Muscle layer of duodenum (tissue), 2 donors: ENCODE measurements at regions not wholly inside any gene's neighbourhood (a gene's known extent, or its start where the extent isn't known, plus 50 kb on each side); places are given as distances from the start of the nearest gene placed in this dataset.

Experiments used
- H3K27ac ChIP-seq: one replicate; pipeline ENCODE4 v1.7.0; 2013; ENCODE audit warnings: mild to moderate bottlenecking, low read length
- H3K27me3 ChIP-seq: one replicate; pipeline ENCODE4 v1.7.0; 2013; ENCODE audit warnings: low read depth, mild to moderate bottlenecking, control low read depth, low read length
- H3K36me3 ChIP-seq, 2 donors: one replicate each; pipeline ENCODE4 v1.7.0; 2013; ENCODE audit warnings: low read length in 2 of 2, control low read depth in 1 of 2, mild to moderate bottlenecking in 1 of 2; ENCODE audit not compliant: insufficient read depth in 2 of 2, control insufficient read depth in 1 of 2
- H3K4me1 ChIP-seq, 2 donors: one replicate each; pipeline ENCODE4 v1.7.0; 2013; ENCODE audit warnings: low read length in 2 of 2, mild to moderate bottlenecking in 2 of 2, control low read depth in 1 of 2, moderate library complexity in 1 of 2; ENCODE audit not compliant: insufficient read depth in 2 of 2, control insufficient read depth in 1 of 2
- H3K4me3 ChIP-seq, 2 donors: one replicate each; pipeline ENCODE4 v1.7.0; 2013; ENCODE audit warnings: low read length in 2 of 2, low read depth in 1 of 2, mild to moderate bottlenecking in 1 of 2
- H3K9me3 ChIP-seq, 2 donors: one replicate each; pipeline ENCODE4 v1.7.0; 2013; ENCODE audit warnings: low read length in 2 of 2, control low read depth in 1 of 2, mild to moderate bottlenecking in 1 of 2; ENCODE audit not compliant: control insufficient read depth in 1 of 2
- donor health status: healthy.

DNA sequence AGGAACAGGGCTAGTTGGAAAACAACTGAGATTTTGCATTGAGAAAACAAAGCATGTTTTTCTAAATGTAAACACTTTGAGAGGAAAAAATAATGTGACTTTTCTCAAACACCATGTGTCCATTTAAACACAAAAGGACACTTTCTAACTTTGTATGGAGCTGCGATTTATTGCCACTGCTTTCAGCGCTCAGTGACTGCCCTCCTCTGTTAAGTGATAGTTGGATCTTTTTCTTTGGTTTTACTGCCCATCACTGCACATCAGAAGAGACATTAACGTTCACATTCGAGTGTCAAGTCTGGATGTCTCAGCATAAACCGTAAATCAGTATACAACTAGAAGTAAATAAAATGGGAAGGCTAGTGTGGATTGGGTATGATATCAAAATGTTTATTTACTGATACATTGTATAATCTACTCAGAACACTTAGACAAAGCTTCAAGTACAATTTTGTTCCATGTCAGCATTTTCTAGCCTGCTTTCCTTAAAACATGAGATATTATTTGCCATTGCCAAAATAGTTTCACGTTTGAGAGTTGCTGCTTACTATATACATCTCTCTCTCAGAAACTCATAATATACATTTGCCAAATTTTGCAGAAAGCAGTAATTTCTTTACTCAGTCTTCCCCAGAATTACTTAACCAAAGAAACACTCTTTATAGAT, 237.6 kb downstream of the IKZF2 start:
- Histone ChIP-seq H3K9me3 (no peaks in the 10 kb centered on the region), H3K27me3 (no peaks in the 10 kb centered on the region), H3K4me1 (no peaks in the 10 kb centered on the region), H3K36me3 (no peaks in the 10 kb centered on the region), H3K27ac (no peak overlapping the region), H3K4me3 (no peak overlapping the region)

DNA sequence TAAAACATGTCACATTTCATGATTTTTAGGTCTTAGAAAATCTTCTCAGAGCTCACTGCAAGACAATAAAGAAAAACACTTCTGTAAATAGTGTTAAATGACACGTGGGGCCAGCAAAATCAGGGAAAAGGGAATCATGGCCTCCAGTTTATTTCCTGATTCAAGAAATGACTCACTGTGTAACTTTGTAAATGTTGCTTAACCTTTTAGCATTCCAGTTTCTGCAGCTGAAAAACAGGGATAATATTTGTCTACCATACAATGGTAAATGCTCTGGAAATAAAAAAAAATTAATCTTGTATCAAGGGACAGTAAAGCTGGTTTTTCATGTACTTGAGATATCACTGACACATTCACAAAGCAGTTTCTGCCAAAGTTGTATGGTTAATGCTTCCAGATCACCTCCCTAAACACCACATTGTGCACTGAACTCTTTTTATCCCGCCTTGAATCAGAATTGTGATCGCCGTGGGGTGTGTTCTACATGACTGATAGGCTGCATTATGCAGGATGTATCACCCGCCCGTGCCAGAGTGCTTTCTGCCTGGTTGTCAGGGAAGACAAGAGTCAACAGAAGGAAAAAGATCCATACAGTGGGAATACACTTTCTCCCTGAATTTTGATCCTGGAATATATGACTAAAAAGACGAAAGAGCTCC, 238.8 kb downstream of the IKZF2 start:
- H3K36me3 ChIP-seq = no peaks in the 10 kb centered on the region
- no peaks in the 10 kb centered on the region for H3K27me3 ChIP-seq
- no peak overlapping the region for H3K4me3 ChIP-seq
- no peaks in the 10 kb centered on the region for H3K9me3 ChIP-seq
- H3K27ac ChIP-seq = no peak overlapping the region
- no peaks in the 10 kb centered on the region for H3K4me1 ChIP-seq

DNA sequence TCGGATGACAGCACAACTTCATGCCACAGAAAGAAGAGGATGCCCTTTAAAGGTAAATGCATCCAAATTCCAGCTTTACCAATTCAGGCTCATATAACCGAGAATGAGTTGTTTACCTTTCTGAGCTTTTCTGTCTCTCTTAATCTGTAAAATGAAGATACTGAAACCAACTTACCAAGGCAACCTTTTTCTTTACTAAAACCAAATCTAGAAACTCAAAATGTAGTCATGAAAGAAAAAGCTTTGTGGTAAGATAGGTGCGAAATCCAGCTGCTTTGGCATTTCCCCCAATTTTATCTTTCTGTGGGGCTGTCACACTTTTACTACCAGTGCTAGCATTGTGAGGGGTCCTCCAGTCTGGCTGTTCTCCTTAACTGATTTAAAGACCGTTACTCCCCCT, 240.4 kb downstream of the IKZF2 start:
- no peaks in the 10 kb centered on the region for H3K4me1 ChIP-seq
- H3K27ac ChIP-seq = no peak overlapping the region
- H3K4me3 ChIP-seq = no peak overlapping the region
- no peaks in the 10 kb centered on the region for H3K27me3 ChIP-seq
- no peaks in the 10 kb centered on the region for H3K36me3 ChIP-seq
- no peaks in the 10 kb centered on the region for H3K9me3 ChIP-seq

DNA sequence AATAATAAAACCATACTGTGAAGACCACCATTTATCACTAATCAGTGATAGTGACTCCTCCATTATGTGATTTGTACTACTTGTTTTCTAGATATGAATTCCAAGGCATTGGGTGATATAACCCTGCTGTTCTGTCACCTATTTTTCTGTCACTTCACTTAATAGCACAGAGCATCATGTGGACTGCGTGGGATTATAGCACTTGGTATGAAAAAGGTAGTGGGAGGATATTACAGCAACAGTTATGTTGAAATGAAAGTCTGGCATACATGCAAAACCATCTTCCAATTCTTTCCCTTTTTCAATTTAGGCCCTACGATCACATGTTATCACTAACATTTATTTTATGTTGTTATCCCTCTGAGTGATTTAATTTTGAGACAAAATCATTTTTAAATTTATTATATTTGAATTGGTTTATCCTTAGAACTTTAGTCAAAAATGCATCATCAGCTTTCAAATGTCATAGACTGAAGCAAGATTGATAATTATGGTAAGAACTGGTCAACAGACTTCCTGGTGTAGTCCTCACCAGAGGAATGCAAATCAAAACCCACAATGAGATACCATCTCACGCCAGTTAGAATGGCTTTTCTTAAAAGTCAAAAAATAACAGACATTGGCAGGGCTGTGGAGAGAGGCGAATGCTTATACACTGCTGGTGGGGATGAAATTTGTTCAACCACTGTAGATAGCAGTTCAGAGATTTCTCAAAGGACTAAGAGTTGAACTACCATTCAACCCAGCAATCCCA, 242.6 kb downstream of the IKZF2 start:
- H3K27ac ChIP-seq = no peak overlapping the region
- H3K4me1 ChIP-seq = no peaks in the 10 kb centered on the region
- no peaks in the 10 kb centered on the region for H3K36me3 ChIP-seq
- no peak overlapping the region for H3K4me3 ChIP-seq
- no peaks in the 10 kb centered on the region for H3K27me3 ChIP-seq
- H3K9me3 ChIP-seq = no peaks in the 10 kb centered on the region

DNA sequence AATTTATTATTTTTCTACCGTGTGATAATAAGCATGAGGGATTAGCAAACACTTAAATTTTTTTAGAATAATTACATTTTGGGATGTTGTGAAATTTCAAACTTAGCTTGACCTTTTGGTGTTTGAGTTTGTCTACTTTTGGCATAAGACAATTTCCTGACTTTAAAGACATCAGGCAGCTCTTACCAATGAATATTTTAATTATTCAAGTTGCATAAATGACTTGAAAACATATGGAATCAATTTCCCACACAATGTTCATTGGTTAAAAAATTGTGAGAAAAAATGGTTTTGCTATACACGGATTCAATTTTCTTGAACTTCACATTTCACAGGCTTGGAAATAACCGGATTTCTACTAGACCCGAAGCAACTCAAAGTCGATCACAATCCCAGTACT, 243.4 kb downstream of the IKZF2 start:
- Histone ChIP-seq H3K27me3 (no peaks in the 10 kb centered on the region), H3K4me3 (no peak overlapping the region), H3K27ac (no peak overlapping the region), H3K4me1 (no peaks in the 10 kb centered on the region), H3K36me3 (no peaks in the 10 kb centered on the region), H3K9me3 (no peaks in the 10 kb centered on the region)

DNA sequence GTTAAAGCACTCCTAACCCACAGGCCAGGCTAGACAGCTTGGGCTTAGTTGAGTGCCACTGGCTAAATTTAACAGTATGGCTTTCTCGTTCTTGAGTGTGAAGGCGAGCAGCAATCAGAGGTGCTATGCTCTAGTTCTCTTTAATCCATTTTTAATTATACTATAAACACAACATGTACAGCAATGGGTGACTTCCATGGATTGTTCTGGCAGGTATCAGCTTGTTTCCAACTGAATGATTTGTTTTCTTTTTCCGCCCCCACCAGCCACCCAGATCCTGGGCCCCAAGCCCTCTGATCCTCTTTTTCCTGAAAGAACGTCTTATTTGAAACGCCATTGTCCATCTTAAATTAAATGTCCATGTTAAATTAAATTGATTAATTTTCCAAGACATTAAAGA, 244.8 kb downstream of the IKZF2 start:
- Histone ChIP-seq H3K36me3 (no peaks in the 10 kb centered on the region), H3K4me1 (no peaks in the 10 kb centered on the region), H3K4me3 (no peak overlapping the region), H3K9me3 (no peaks in the 10 kb centered on the region), H3K27me3 (no peaks in the 10 kb centered on the region), H3K27ac (no peak overlapping the region)

DNA sequence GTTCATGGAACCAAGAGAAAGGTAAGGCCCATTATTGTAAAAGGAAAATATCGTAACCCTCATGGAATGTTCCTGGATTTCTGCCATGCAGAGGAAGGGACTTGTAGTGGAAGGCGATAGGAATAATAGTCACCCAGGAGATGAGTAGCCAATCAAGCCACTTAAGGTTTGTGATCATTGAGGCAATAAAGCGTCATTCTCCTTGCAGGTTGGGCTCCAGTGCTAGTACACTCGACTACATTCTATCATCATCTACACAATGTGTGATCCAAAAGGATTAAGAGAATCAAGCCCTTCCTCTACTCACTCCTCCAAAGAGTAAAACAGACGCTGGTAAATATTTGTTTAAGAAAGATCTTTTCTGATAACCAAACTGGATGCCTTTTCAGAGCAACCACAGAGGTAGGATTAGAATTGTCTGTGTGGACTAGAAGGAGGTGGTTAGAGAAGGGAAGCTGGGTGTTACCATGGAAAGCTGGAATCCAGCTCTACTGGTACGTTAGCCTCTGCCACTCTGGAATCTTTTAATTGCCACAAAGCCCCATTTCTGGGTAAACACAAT, 245.7 kb downstream of the IKZF2 start:
- Histone ChIP-seq H3K9me3 (no peaks in the 10 kb centered on the region), H3K36me3 (no peaks in the 10 kb centered on the region), H3K27ac (no peak overlapping the region), H3K4me3 (no peak overlapping the region), H3K4me1 (no peaks in the 10 kb centered on the region), H3K27me3 (no peaks in the 10 kb centered on the region)

DNA sequence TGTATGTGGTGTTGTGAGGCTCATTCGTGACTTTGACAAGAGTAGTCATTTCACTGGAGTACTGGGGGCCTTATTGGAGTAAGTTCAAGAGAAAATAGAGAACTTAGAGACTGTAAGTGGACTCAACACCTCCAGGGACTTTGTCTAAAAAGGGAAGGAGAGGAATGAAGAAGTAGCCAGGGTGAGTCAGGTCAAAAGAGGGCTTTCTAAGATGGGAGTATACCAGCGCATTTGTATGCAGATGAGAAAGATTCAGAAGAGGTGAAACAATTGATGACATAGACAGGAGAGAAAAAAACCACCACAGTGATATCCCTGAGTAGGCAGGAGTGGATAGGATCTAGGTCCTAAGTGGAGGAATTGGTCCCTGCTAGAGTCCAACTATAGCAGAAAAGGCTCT, 246.8 kb downstream of the IKZF2 start:
- Histone ChIP-seq H3K36me3 (no peaks in the 10 kb centered on the region), H3K9me3 (no peaks in the 10 kb centered on the region), H3K4me1 (no peaks in the 10 kb centered on the region), H3K27me3 (no peaks in the 10 kb centered on the region), H3K4me3 (no peak overlapping the region), H3K27ac (no peak overlapping the region)

DNA sequence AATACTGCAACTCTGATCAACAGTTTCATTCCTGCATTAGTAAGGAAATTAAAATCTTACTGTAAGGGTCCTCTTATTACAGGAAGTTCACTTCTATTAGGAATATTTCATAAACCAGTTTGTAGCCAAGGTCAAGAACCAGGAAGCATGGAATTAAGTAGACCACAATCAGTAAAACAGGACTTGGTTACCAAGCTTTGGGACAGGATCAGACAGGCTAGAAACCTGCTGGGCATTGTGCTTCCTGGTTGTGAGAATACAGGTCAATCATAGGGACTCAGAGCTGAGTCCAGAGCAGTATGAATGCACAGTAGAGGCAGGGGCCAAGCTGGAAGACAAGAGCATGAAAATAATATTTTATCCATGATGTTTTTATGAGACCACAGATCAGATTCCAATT, 248.0 kb downstream of the IKZF2 start:
- Histone ChIP-seq H3K4me3 (no peak overlapping the region), H3K27me3 (no peaks in the 10 kb centered on the region), H3K9me3 (no peaks in the 10 kb centered on the region), H3K36me3 (no peaks in the 10 kb centered on the region), H3K27ac (no peak overlapping the region), H3K4me1 (no peaks in the 10 kb centered on the region)

DNA sequence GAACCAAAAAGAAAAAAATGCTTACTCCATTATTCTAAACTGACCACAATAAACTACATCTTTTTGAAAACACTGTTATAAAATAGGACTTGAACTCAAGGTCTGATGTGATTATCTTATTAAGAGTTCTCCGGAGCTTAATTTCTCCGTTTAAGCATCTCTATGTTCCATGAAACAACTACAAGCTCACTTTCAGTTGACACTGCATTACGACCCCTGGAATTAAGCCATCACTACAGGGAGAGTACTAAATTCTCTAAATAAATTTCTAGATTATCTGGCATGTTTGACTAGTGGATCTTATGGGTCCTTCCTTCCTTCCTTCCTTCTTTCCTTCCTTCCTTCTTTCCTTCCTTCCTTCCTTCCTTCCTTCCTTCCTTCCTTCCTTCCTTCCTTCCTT, 249.0 kb downstream of the IKZF2 start:
- Histone ChIP-seq H3K9me3 (no peaks in the 10 kb centered on the region), H3K36me3 (no peaks in the 10 kb centered on the region), H3K27me3 (no peaks in the 10 kb centered on the region), H3K4me1 (no peaks in the 10 kb centered on the region), H3K4me3 (no peak overlapping the region), H3K27ac (no peak overlapping the region)

DNA sequence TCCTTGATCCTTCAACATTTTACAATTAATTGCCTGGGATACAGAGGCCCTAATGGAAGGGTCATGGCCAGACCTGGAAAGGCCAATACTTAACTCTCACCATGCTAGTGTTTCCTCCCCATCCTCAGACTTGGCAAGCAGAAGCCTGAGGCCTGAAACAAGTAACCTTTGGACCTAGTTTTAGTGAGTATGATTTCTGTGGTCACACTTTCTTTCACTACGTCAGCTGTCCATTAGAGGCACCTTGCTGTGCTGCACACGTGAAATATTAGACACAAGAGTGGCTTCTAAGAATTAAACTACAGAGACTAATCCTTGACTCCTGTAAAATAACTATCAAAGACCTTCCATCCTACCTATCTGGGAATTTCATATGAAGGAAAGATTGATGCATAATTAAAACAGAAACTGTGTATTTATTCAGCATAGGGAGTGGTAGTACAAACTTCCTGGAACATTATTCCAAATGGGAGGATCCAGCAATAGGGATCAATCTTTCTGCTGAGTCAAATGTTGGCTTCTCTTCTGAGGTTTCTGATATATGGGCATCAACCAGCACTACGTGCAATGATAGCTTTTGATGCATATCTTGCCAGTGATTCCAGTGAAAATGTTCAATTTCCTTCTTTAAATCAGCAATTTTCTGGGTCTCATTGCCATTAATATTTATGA, 249.7 kb downstream of the IKZF2 start:
- Histone ChIP-seq H3K27ac (peak overlapping the region; percentile 4), H3K4me3 (no peak overlapping the region), H3K4me1 (no peaks in the 10 kb centered on the region), H3K27me3 (no peaks in the 10 kb centered on the region), H3K36me3 (no peaks in the 10 kb centered on the region), H3K9me3 (no peaks in the 10 kb centered on the region)
